ENCODE measurements at regions not wholly inside any gene's neighbourhood (a gene's known extent, or its start where the extent isn't known, plus 50 kb on each side); places are given as distances from the start of the nearest gene placed in this dataset.
"Not testable (repeated sequence)": the region's sequence is repeated elsewhere in the genome, so short reads cannot be mapped to it uniquely, and the experiment has no call there.

DNA sequence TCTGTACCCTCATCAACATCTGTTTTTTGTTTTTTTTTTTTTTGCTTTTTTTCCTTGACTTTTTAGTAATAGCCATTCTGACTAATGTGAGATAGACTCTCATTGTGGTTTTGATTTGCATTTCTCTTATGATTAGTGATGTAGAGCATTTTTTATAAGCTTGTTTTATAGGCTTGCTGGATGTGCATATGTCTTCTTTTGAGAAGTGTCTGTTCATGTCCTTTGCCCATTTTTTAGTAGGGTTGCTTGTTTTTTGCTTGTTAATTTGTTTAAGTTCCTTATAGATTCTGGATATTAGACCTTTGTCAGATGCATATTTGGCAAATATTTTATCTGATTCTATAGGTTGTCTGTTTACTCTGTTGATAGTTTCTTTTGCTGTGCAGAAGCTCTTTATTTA, 53.5 kb upstream of the FAR1 start:
- not testable (repeated sequence) for H3K4me3 ChIP-seq (ENCODE audit: low read length); H3K9ac ChIP-seq (ENCODE audit: extremely low read depth, low read length, poor library complexity, severe bottlenecking); H3K27ac Mint-ChIP-seq; DNase-seq; H3K4me3 Mint-ChIP-seq; H3K27me3 Mint-ChIP-seq (ENCODE audit: insufficient read depth); H3K27ac ChIP-seq (ENCODE audit: low read depth, low read length); H3K36me3 ChIP-seq (ENCODE audit: control insufficient read depth, insufficient read depth, low read length); H3K36me3 Mint-ChIP-seq (ENCODE audit: low read depth); H3K27me3 ChIP-seq (ENCODE audit: control insufficient read depth, insufficient read depth, low read length, poor library complexity, severe bottlenecking); H3K4me1 Mint-ChIP-seq; H3K4me1 ChIP-seq (ENCODE audit: control insufficient read depth, insufficient read depth, low read length)
- peaks cover 51% of the 10 kb centered on the region for H3K9me3 ChIP-seq (ENCODE audit: control insufficient read depth, low read length)
- H3K9me3 Mint-ChIP-seq, result peaks cover 46% of the 10 kb centered on the region

DNA sequence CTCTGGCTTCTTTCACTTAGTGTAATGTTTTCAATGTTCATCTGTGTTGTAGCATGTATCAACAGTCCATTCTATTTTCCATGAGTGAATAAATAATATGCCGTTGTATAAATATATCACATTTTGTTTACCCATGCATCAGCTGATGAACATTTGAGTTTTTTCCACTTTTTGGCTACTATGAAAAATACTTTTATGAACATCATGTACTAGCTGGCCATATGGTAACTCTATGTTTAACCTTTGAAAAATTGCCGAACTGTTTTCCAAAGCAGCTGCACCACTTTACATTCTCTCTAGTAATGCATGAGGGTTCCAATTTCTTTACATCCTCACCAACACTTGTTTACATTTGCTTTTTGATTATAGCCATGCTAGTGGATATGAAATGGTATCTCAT, 59.8 kb upstream of the FAR1 start:
- no peak for DNase-seq
- Histone ChIP-seq H3K27me3 (ENCODE audit: control insufficient read depth, insufficient read depth, low read length, poor library complexity, severe bottlenecking) (no peaks in the 10 kb centered on the region), H3K36me3 (ENCODE audit: control insufficient read depth, insufficient read depth, low read length) (no peaks in the 10 kb centered on the region), H3K4me1 (ENCODE audit: control insufficient read depth, insufficient read depth, low read length) (no peaks in the 10 kb centered on the region), H3K27ac (ENCODE audit: low read depth, low read length) (no peak overlapping the region), H3K9me3 (ENCODE audit: control insufficient read depth, low read length) (peaks cover 5% of the 10 kb centered on the region), H3K4me3 (ENCODE audit: low read length) (no peak overlapping the region), H3K9ac (ENCODE audit: extremely low read depth, low read length, poor library complexity, severe bottlenecking) (no peak overlapping the region)
- H3K27me3 Mint-ChIP-seq (ENCODE audit: insufficient read depth), result peaks cover 3% of the 10 kb centered on the region
- TF ChIP-seq, protein P1, sequence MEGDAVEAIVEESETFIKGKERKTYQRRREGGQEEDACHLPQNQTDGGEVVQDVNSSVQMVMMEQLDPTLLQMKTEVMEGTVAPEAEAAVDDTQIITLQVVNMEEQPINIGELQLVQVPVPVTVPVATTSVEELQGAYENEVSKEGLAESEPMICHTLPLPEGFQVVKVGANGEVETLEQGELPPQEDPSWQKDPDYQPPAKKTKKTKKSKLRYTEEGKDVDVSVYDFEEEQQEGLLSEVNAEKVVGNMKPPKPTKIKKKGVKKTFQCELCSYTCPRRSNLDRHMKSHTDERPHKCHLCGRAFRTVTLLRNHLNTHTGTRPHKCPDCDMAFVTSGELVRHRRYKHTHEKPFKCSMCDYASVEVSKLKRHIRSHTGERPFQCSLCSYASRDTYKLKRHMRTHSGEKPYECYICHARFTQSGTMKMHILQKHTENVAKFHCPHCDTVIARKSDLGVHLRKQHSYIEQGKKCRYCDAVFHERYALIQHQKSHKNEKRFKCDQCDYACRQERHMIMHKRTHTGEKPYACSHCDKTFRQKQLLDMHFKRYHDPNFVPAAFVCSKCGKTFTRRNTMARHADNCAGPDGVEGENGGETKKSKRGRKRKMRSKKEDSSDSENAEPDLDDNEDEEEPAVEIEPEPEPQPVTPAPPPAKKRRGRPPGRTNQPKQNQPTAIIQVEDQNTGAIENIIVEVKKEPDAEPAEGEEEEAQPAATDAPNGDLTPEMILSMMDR (conservative IDR thresholded peaks at IDR 0.05), result no peak
- H3K36me3 Mint-ChIP-seq (ENCODE audit: low read depth), result no peaks in the 10 kb centered on the region
- no peak overlapping the region for H3K27ac Mint-ChIP-seq
- H3K9me3 Mint-ChIP-seq, result peaks cover 5% of the 10 kb centered on the region
- H3K4me3 Mint-ChIP-seq, result no peak overlapping the region
- no peaks in the 10 kb centered on the region for H3K4me1 Mint-ChIP-seq
- 93% methylated on average over 2 of the region's 2 CpGs; no CpG with 5 or more reads in 1 of the 2 experiments for WGBS, 2 experiments (ENCODE audit: insufficient coverage in 1 of 2, insufficient read length in 1 of 2)

DNA sequence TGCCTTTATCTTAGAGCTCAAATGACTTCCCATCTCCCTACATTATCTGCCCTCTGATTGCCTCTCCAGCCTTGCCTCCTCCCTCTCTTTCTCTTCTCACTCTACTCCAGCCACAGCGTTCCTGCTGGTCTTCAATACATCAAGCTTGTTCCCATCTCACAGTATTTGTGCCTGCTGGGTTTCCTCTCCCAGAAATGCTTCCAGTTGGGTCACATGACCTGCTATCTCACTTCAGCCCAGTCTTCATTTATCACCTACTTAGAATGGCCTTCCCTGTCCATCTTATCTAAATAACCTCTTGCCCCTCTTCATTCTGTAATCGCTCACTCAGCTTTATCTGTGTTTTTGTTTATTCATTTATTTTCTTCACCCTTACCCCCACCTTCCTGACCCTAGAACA, 61.8 kb upstream of the FAR1 start:
- Mint-ChIP-seq H3K27ac (no peak overlapping the region), H3K36me3 (ENCODE audit: low read depth) (no peaks in the 10 kb centered on the region), H3K27me3 (ENCODE audit: insufficient read depth) (peaks cover 3% of the 10 kb centered on the region), H3K4me3 (no peak overlapping the region), H3K4me1 (peaks cover 10% of the 10 kb centered on the region), H3K9me3 (no peaks in the 10 kb centered on the region)
- TF ChIP-seq, protein P1 (conservative IDR thresholded peaks at IDR 0.05), result no peak
- Histone ChIP-seq H3K27ac (ENCODE audit: low read depth, low read length) (no peak overlapping the region), H3K9ac (ENCODE audit: extremely low read depth, low read length, poor library complexity, severe bottlenecking) (no peak overlapping the region), H3K4me1 (ENCODE audit: control insufficient read depth, insufficient read depth, low read length) (no peaks in the 10 kb centered on the region), H3K27me3 (ENCODE audit: control insufficient read depth, insufficient read depth, low read length, poor library complexity, severe bottlenecking) (no peaks in the 10 kb centered on the region), H3K36me3 (ENCODE audit: control insufficient read depth, insufficient read depth, low read length) (no peaks in the 10 kb centered on the region), H3K4me3 (ENCODE audit: low read length) (no peak overlapping the region), H3K9me3 (ENCODE audit: control insufficient read depth, low read length) (no peaks in the 10 kb centered on the region)
- 41 to 78% methylated on average over 1 of the region's 2 CpGs for WGBS, 2 experiments (ENCODE audit: insufficient coverage in 1 of 2, insufficient read length in 1 of 2)
- DNase-seq, result peak; percentile 74

DNA sequence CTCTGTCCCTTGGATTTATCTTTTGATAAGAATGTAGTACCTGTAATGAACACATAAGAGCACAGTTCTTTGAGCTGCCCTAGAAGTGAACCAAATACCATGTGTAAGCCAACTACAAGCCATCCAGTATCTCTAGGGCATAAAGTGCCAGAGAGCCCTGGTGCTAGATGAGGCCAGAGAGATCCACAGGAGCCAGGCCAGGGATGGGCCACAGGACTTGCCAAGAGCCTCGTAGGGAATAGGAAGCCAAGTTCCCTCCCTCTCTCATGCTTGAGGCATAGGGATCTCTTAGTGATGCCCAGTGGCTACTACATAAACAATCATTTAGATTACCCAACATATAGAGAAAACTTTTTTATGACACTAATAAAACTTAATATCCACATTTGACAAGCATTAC, 64.8 kb upstream of the FAR1 start:
- no peak for DNase-seq
- Histone ChIP-seq H3K9me3 (ENCODE audit: control insufficient read depth, low read length) (no peaks in the 10 kb centered on the region), H3K36me3 (ENCODE audit: control insufficient read depth, insufficient read depth, low read length) (no peaks in the 10 kb centered on the region), H3K27me3 (ENCODE audit: control insufficient read depth, insufficient read depth, low read length, poor library complexity, severe bottlenecking) (no peaks in the 10 kb centered on the region), H3K4me1 (ENCODE audit: control insufficient read depth, insufficient read depth, low read length) (peaks cover 1% of the 10 kb centered on the region), H3K4me3 (ENCODE audit: low read length) (no peak overlapping the region), H3K27ac (ENCODE audit: low read depth, low read length) (no peak overlapping the region), H3K9ac (ENCODE audit: extremely low read depth, low read length, poor library complexity, severe bottlenecking) (no peak overlapping the region)
- Mint-ChIP-seq H3K27me3 (ENCODE audit: insufficient read depth) (peaks cover 4% of the 10 kb centered on the region), H3K4me1 (peaks cover 10% of the 10 kb centered on the region), H3K4me3 (no peak overlapping the region), H3K36me3 (ENCODE audit: low read depth) (no peaks in the 10 kb centered on the region), H3K9me3 (no peaks in the 10 kb centered on the region), H3K27ac (no peak overlapping the region)
- TF ChIP-seq, protein P1 (conservative IDR thresholded peaks at IDR 0.05), result no peak
- WGBS, 2 experiments (ENCODE audit: insufficient coverage in 1 of 2, insufficient read length in 1 of 2), result 93 to 100% methylated on average over 1 of the region's 1 CpG
